ENCODE measurements at regions not wholly inside any gene's neighbourhood (a gene's known extent, or its start where the extent isn't known, plus 50 kb on each side); places are given as distances from the start of the nearest gene placed in this dataset.

DNA sequence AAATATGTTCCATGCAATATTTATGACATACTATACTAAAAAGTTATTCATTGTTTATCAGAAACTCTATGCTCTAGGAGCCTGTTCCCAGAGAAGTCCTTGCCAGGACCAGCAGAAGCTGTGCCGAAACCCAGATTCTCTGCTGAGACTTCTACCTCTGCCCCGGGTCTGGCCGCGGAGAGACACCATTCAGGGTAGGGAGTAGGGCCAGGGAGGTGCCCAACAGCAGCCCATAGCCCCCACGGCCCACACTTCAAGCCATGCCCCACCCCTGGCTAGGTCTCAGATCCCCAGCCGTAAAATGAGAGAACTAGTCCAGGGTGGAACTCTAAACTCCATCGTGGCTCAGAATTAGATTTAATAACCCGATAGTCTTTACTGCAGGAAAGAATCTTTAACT lies 102.9 kb downstream of the ZFP36L2 start:
- TF ChIP-seq, protein P1, sequence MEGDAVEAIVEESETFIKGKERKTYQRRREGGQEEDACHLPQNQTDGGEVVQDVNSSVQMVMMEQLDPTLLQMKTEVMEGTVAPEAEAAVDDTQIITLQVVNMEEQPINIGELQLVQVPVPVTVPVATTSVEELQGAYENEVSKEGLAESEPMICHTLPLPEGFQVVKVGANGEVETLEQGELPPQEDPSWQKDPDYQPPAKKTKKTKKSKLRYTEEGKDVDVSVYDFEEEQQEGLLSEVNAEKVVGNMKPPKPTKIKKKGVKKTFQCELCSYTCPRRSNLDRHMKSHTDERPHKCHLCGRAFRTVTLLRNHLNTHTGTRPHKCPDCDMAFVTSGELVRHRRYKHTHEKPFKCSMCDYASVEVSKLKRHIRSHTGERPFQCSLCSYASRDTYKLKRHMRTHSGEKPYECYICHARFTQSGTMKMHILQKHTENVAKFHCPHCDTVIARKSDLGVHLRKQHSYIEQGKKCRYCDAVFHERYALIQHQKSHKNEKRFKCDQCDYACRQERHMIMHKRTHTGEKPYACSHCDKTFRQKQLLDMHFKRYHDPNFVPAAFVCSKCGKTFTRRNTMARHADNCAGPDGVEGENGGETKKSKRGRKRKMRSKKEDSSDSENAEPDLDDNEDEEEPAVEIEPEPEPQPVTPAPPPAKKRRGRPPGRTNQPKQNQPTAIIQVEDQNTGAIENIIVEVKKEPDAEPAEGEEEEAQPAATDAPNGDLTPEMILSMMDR (IDR thresholded peaks at IDR 0.05; ENCODE audit: insufficient read depth, low read length): no peak
- TF ChIP-seq POLR2AphosphoS5 (IDR thresholded peaks at IDR 0.05; ENCODE audit: low read depth) (no peak), SPI1 (IDR thresholded peaks at IDR 0.05; ENCODE audit: borderline replicate concordance, low read depth) (no peak)
